Fibroblast of mammary gland (primary cell): ENCODE measurements at regions not wholly inside any gene's neighbourhood (a gene's known extent, or its start where the extent isn't known, plus 50 kb on each side); places are given as distances from the start of the nearest gene placed in this dataset.
"Not testable (repeated sequence)": the region's sequence is repeated elsewhere in the genome, so short reads cannot be mapped to it uniquely, and the experiment has no call there.

Experiments
- DNase-seq: peaks from one replicate; pipeline ENCODE4 v3.0.0-alpha.2; 2010; ENCODE audit warnings: low read depth
- H3K4me3 ChIP-seq: 2 replicates; pipeline ENCODE4 v1.5.1; 2011; ENCODE audit warnings: low read depth, mild to moderate bottlenecking, low read length, moderate library complexity; ENCODE audit not compliant: control insufficient read depth
- CTCF ChIP-seq: conservative IDR thresholded peaks from 2 replicates; pipeline ENCODE4 v1.5.1; 2011; ENCODE audit warnings: low read depth, low read length, inconsistent platforms; ENCODE audit not compliant: control insufficient read depth, insufficient read depth

GRCh38 chr9:104993291-104993963 lies 65.5 kb upstream of the ABCA1 start:
- DNase-seq, result peak; percentile 67
- H3K4me3 ChIP-seq, result no peak overlapping the region
- no peak for TF ChIP-seq CTCF

- peak; percentile 20 for DNase-seq
- no peak overlapping the region for H3K4me3 ChIP-seq
- no peak for TF ChIP-seq CTCF
Observed at GRCh38 chr9:104997536-104997935, 69.6 kb upstream of the ABCA1 start.

DNA sequence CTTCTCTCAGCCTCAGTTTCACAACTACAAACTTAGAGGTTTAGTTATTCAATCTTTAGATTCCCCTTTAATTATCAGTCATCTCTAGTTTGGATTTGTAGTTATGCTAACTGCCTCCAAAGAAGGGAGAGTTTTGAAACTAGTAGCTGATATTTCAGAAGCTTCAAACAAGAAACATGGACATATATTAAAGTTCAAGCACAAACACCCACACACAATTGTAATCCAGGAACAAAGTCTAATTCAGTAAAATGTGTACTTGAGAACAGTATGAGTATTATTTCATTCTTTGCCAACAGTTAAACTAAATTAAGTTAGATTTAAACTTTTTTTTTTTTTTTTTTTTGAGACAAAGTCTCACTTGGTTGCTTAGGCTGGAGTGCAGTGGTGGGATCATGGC lies 71.2 kb upstream of the ABCA1 start:
- DNase-seq, result no peak
- no peak overlapping the region for H3K4me3 ChIP-seq
- TF ChIP-seq CTCF, result no peak

- not testable (repeated sequence) for DNase-seq, H3K4me3 ChIP-seq
Observed at GRCh38 chr9:105000529-105000928, 72.6 kb upstream of the ABCA1 start.

DNA sequence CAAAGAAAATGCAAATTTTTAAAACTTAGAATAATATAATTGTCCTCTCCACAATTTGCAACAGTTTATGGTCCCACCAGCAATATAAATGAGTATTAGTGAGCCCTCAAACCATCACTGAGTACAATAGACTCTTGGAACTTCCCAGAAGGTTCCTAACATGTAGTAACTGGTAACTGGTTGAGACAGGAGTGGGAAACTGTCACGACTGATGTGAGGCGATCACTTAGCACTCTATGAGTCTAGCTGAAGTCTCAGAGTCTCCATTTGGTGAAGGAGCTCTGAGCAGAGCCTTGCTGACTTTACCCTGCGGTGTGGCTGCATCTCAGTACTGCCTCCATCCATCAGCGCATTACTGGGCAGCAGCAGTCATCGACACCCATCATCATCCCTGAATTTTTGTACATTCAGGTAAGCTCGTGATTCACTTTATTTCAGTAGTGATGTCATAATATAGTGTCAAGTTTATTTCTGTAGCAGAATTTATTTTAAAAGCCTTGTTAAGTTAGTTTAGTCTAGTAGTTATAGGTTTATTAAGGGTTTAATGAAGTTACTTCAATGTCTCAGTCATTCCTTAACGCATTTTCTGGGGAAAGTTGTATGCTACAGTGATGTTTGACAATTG lies 76.6 kb upstream of the ABCA1 start:
- no peak overlapping the region for H3K4me3 ChIP-seq
- TF ChIP-seq CTCF, result no peak
- DNase-seq, result no peak

- TF ChIP-seq CTCF, result no peak
- DNase-seq, result no peak
- no peak overlapping the region for H3K4me3 ChIP-seq
Observed at GRCh38 chr9:105005186-105005585, 77.2 kb upstream of the ABCA1 start.

DNA sequence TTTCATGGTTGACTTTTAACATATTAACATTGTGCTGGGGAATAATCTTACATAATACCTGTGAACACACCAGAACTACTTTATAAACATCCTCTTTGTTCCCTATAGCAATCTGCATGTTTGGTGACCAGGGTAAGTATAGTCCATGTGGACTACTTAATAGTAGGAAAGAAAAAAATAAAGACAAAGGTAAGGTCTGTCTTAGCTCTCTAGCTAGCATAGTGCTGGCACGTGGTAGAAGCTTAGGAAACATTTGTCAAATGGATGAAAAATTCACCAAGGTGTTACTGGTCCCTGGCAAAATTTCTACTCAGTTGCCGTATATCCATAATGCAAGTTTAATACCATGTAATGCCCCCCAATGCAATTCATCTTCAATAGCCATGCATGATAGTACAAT lies 78.6 kb upstream of the ABCA1 start:
- no peak overlapping the region for H3K4me3 ChIP-seq
- no peak for TF ChIP-seq CTCF
- DNase-seq, result no peak
